HL-60/S4 (cell line): ENCODE measurements at regions not wholly inside any gene's neighbourhood (a gene's known extent, or its start where the extent isn't known, plus 50 kb on each side); places are given as distances from the start of the nearest gene placed in this dataset.

ENCODE experiments used
- in situ Hi-C: fragments of 300-500 bp; cut with MboI; formaldehyde crosslinking; loops from 2 replicates; pipeline ENCODE4 v1.14.3; 2022; ENCODE audit warnings: low sequenced_read_pairs

- in situ Hi-C loops = no loop called here
These were observed 916.0 kb upstream of the CELF4 start for GRCh38 chr18:38481576-38481975.

GRCh38 chr18:38475686-38476085 lies 910.1 kb upstream of the CELF4 start:
- in situ Hi-C loops = no loop called here

- in situ Hi-C loops = no loop called here
These were observed 907.9 kb upstream of the CELF4 start for GRCh38 chr18:38473535-38473934.

GRCh38 chr18:38470421-38470820 lies 904.8 kb upstream of the CELF4 start:
- in situ Hi-C loops = no loop called here

GRCh38 chr18:38466426-38466825 lies 900.8 kb upstream of the CELF4 start:
- in situ Hi-C loops = no loop called here

- in situ Hi-C loops = no loop called here
These were observed 898.4 kb upstream of the CELF4 start for GRCh38 chr18:38464024-38464423.

GRCh38 chr18:38460657-38461056 lies 895.1 kb upstream of the CELF4 start:
- in situ Hi-C loops = no loop called here

GRCh38 chr18:38459131-38459994 lies 893.8 kb upstream of the CELF4 start:
- in situ Hi-C loops = no loop called here

- in situ Hi-C loops = no loop called here
These were observed 893.1 kb upstream of the CELF4 start for GRCh38 chr18:38458698-38459097.

GRCh38 chr18:38456253-38456652 lies 890.7 kb upstream of the CELF4 start:
- in situ Hi-C loops = no loop called here

- in situ Hi-C loops = no loop called here
These were observed 889.3 kb upstream of the CELF4 start for GRCh38 chr18:38454764-38455469.

GRCh38 chr18:38453880-38454279 lies 888.3 kb upstream of the CELF4 start:
- in situ Hi-C loops = no loop called here

GRCh38 chr18:38450876-38451275 lies 885.3 kb upstream of the CELF4 start:
- in situ Hi-C loops = no loop called here

- in situ Hi-C loops = no loop called here
These were observed 880.2 kb upstream of the CELF4 start for GRCh38 chr18:38445804-38446145.

- in situ Hi-C loops = no loop called here
These were observed 879.6 kb upstream of the CELF4 start for GRCh38 chr18:38444971-38445803.

- in situ Hi-C loops = no loop called here
These were observed 862.1 kb upstream of the CELF4 start for GRCh38 chr18:38427736-38428135.

- in situ Hi-C loops = no loop called here
These were observed 861.6 kb upstream of the CELF4 start for GRCh38 chr18:38427234-38427633.

GRCh38 chr18:38421872-38422615 lies 856.4 kb upstream of the CELF4 start:
- in situ Hi-C loops = no loop called here

- in situ Hi-C loops = no loop called here
These were observed 855.4 kb upstream of the CELF4 start for GRCh38 chr18:38421021-38421420.

- in situ Hi-C loops = no loop called here
These were observed 855.0 kb upstream of the CELF4 start for GRCh38 chr18:38420611-38421010.

- in situ Hi-C loops = no loop called here
These were observed 850.2 kb upstream of the CELF4 start for GRCh38 chr18:38415811-38416210.
